ENCODE measurements at regions not wholly inside any gene's neighbourhood (a gene's known extent, or its start where the extent isn't known, plus 50 kb on each side); places are given as distances from the start of the nearest gene placed in this dataset.

DNA sequence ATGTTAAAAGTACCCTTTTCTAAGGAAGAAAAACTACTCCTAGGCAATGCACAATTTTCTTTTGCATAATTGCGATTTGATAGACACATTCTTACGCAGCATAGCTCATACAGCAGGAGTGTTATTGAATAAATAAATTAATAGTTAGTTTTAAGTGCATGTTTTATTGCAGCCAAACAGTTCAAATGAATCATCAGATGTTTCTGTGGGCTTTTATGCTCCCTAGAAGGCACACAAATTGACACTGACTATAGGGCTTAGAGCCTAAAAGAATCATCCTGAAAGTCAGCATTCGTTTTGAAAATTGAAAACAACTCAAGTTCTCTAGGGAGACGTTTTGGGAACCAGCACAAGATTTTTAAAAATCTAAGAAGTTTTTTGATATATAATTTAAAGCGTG is 411.9 kb downstream of the HLX start:
- Histone ChIP-seq H3K79me2 (ENCODE audit: insufficient read depth, low read length) (no peaks in the 10 kb centered on the region), H3K27me3 (ENCODE audit: insufficient read depth, low read length) (no peaks in the 10 kb centered on the region), H3K27ac (ENCODE audit: low read depth, low read length, poor library complexity, severe bottlenecking) (no peak overlapping the region), H3K9me2 (ENCODE audit: low read depth, low read length) (no peaks in the 10 kb centered on the region), H3K9ac (ENCODE audit: low read length) (no peak overlapping the region), H3K36me3 (ENCODE audit: insufficient read depth, low read length) (no peaks in the 10 kb centered on the region), H2AFZ (ENCODE audit: low read length) (no peak overlapping the region), H3K4me3 (ENCODE audit: low read depth, low read length, poor library complexity, severe bottlenecking) (no peak overlapping the region), H3K9me3 (ENCODE audit: low read length) (no peaks in the 10 kb centered on the region), H3F3A (ENCODE audit: insufficient read depth, low read length) (no peaks in the 10 kb centered on the region), H4K20me1 (ENCODE audit: insufficient read depth, low read length) (no peaks in the 10 kb centered on the region), H3K4me2 (ENCODE audit: low read length) (no peak overlapping the region), H3K4me1 (ENCODE audit: insufficient read depth, low read length, severe bottlenecking) (no peaks in the 10 kb centered on the region)
- no peak for TF ChIP-seq EZH2 (IDR thresholded peaks at IDR 0.05; ENCODE audit: borderline replicate concordance, low read length)
- TF ChIP-seq CTCF (IDR thresholded peaks at IDR 0.05; ENCODE audit: low read length): no peak

DNA sequence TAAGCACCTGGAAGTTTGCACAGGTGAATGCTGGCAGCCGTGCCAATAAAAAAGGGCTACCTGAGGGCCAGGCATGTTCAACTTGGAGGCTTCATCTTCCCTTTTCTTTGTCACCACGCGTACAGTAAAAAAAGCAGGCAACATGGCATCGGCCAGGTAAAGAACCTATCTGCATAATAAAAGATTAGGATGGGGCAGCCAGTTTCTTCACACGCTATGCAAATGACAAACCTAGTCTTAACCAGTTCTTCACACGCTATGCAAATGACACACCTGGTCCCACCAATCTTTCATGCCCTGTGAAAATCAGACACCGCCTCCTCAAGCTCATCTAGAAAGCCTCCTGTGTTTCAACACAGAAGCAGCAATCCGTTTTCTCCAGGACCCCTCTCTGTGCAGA is 413.4 kb downstream of the HLX start:
- Histone ChIP-seq H3K27me3 (ENCODE audit: insufficient read depth, low read length) (no peaks in the 10 kb centered on the region), H3K9me2 (ENCODE audit: low read depth, low read length) (no peaks in the 10 kb centered on the region), H3K27ac (ENCODE audit: low read depth, low read length, poor library complexity, severe bottlenecking) (no peak overlapping the region), H3K36me3 (ENCODE audit: insufficient read depth, low read length) (no peaks in the 10 kb centered on the region), H3F3A (ENCODE audit: insufficient read depth, low read length) (no peaks in the 10 kb centered on the region), H3K9ac (ENCODE audit: low read length) (no peak overlapping the region), H3K4me3 (ENCODE audit: low read depth, low read length, poor library complexity, severe bottlenecking) (no peak overlapping the region), H3K4me1 (ENCODE audit: insufficient read depth, low read length, severe bottlenecking) (no peaks in the 10 kb centered on the region), H3K9me3 (ENCODE audit: low read length) (no peaks in the 10 kb centered on the region), H4K20me1 (ENCODE audit: insufficient read depth, low read length) (no peaks in the 10 kb centered on the region), H3K79me2 (ENCODE audit: insufficient read depth, low read length) (no peaks in the 10 kb centered on the region), H2AFZ (ENCODE audit: low read length) (no peak overlapping the region), H3K4me2 (ENCODE audit: low read length) (no peak overlapping the region)
- TF ChIP-seq EZH2 (IDR thresholded peaks at IDR 0.05; ENCODE audit: borderline replicate concordance, low read length) (no peak), CTCF (IDR thresholded peaks at IDR 0.05; ENCODE audit: low read length) (no peak)

GRCh38 chr1:221294242-221294641 is 415.0 kb downstream of the HLX start:
- TF ChIP-seq CTCF (IDR thresholded peaks at IDR 0.05; ENCODE audit: low read length): no peak
- TF ChIP-seq EZH2 (IDR thresholded peaks at IDR 0.05; ENCODE audit: borderline replicate concordance, low read length): no peak
- no peaks in the 10 kb centered on the region for H3K36me3 ChIP-seq (ENCODE audit: insufficient read depth, low read length)
- no peak overlapping the region for H3K4me3 ChIP-seq (ENCODE audit: low read depth, low read length, poor library complexity, severe bottlenecking)
- H2AFZ ChIP-seq (ENCODE audit: low read length): no peak overlapping the region
- no peaks in the 10 kb centered on the region for H3K79me2 ChIP-seq (ENCODE audit: insufficient read depth, low read length)
- no peaks in the 10 kb centered on the region for H3K9me2 ChIP-seq (ENCODE audit: low read depth, low read length)
- H3K4me1 ChIP-seq (ENCODE audit: insufficient read depth, low read length, severe bottlenecking): no peaks in the 10 kb centered on the region
- no peaks in the 10 kb centered on the region for H4K20me1 ChIP-seq (ENCODE audit: insufficient read depth, low read length)
- no peaks in the 10 kb centered on the region for H3F3A ChIP-seq (ENCODE audit: insufficient read depth, low read length)
- no peak overlapping the region for H3K4me2 ChIP-seq (ENCODE audit: low read length)
- no peaks in the 10 kb centered on the region for H3K27me3 ChIP-seq (ENCODE audit: insufficient read depth, low read length)
- H3K9ac ChIP-seq (ENCODE audit: low read length): no peak overlapping the region
- H3K9me3 ChIP-seq (ENCODE audit: low read length): no peaks in the 10 kb centered on the region
- no peak overlapping the region for H3K27ac ChIP-seq (ENCODE audit: low read depth, low read length, poor library complexity, severe bottlenecking)
